NCI-H2196 treated with DMSO at 0.1 percent for 48 hours (cell line): ENCODE measurements at regions not wholly inside any gene's neighbourhood (a gene's known extent, or its start where the extent isn't known, plus 50 kb on each side); places are given as distances from the start of the nearest gene placed in this dataset.

Experiments
- DNase-seq: peaks from one replicate; lab custom pipeline; 2025; ENCODE audit not compliant: unreplicated experiment; lab: John Stamatoyannopoulos, UW

DNA sequence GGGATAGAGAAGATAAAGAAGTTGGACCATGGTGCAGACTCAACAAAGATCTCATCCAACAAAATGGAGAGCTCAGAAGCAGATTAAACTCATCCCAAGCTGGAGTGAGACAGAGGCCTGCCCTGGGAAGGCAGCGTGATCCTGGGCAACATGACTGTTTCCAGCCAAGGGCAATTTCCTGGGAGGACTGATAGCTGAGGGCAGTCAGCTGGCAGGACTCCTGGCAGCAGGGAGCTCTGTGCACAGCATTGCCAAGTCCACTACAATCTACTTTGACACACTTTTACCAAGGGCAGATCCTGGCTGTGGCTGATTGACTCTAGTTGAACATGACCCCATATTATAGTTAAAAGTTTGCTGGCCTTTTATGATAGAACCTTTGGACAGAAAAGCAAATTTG, 357.3 kb upstream of the RASGEF1B start:
- DNase-seq: no peak

DNA sequence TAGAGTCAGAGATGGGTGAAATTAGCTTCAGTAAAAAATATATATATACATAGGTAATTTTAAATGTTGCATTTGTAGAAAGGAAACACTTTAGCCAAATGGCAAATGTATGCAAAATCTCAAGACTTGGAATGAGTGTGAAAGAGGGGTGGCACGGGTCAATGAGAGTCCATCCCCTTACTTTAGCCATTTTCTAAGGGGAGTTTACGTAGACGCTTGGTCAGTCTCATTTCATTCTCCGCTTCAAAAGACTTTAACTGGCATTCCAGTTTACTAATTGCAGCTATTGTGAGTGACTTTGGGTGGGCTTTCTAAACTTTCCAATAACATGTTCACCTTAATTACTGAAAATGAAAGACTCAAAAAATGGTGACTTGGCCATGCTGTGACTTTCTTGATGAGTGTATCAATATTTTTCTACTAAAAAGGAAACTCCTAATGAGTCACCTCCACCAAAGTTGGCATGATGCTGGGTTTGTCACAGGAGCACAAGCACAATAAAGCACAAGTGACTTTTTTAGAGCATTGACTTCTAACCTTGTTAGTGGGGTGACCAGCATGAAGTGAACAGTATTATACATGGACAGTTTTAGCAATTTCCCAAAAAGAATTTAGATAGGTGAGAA, 356.0 kb upstream of the RASGEF1B start:
- no peak for DNase-seq

DNA sequence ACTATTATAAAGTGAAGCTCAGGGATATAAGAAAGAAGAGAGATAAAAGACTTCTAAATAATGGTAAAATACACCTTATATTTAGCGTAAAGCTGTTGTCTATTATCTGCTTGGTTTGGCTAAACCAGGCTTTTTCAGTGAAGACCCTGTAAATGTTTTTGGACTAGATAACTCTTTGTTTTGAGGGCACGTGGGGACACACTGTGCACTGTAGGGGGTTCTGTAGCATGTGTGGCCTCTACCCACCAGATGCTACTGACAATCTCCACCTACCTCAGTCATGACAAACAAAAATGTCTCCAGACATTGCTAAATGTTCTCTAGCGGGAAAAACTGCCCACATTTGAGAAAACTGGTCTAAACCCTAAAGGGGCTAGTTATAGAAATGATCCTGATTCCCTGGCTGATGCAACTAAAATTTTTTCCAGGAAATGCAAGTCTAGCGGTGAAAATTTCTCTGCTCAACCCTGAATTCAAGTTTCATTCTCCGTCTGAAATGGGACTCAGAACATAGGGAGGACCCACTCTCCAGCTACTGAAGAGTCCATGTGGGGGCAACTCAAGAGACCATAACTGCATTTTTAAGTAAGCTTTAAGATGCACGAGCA, 355.2 kb upstream of the RASGEF1B start:
- DNase-seq: no peak

DNA sequence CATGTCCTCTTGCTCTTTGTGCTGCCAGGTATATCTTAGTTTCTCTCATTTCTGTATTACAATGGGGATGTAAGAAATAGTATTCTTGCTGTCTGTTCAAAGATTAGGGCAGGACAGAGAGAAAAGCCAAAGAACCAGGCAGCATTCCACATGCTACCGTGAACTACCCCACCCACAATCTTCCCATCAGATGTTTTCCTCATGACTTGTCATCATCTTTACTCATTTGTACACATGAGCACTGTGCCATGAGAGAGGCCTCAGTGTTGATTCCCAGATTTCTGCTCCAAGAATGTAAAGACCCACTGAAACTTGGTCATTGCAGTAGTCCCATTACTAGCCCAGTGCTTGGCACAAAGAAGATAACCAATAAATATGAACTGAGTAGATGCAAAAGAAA, 354.6 kb upstream of the RASGEF1B start:
- no peak for DNase-seq

DNA sequence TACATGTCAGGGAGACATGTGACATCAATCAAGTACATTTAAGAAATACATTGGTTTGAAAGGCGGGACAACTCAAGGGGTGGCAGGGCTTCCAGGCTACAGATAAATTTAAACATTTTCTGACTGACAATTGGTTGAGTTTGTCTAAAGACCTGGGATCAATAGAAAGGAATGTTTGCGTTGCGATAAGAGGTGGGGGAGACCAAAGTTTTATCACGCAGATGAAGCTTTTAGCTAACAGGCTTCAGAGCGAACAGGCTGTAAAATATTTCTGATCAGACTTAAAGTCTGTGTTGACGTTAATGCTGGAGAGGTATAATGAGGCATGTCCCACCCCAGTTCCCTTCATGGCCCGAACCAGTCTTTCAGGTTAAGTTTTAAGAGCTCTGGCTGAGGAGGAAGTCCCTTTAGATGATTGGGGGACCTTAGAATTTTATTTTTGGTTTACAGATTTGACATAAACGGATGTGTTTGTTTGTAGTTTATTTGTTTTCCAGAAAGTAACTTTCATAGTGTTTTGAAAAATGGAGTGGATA, 346.7 kb upstream of the RASGEF1B start:
- DNase-seq: no peak

DNA sequence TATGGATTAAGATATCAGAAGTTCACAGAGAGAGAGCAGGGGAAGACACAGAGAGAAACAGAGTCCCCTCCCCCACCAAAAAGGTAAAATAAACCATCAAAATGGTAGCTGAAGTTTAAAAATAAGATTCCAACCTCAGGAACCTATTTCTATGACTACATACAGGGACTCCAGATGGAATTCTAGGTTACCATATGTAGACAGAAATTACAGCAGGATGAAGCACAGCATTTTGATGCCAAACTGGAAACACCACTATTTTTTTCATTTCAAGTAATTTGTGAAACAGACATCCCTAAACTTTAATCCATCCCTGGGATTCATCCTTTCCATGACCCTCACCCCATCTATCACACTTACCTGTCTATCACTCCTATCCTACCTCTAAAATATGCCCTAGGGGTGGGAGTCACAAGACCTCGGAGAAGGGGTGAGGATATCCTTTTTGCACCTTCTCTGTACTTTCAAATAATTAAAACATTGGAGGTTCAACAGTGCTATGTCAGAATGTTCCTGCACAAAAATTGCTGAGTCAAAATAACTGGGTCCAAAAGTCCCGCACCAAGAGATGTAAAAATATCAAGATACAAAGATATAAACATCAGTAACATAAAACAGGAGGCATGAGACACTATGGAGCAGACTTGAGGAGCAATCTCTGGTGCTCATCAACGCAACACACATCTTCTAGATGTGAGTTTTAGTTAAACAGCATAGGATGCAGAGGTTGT, 344.5 kb upstream of the RASGEF1B start:
- DNase-seq: no peak

DNA sequence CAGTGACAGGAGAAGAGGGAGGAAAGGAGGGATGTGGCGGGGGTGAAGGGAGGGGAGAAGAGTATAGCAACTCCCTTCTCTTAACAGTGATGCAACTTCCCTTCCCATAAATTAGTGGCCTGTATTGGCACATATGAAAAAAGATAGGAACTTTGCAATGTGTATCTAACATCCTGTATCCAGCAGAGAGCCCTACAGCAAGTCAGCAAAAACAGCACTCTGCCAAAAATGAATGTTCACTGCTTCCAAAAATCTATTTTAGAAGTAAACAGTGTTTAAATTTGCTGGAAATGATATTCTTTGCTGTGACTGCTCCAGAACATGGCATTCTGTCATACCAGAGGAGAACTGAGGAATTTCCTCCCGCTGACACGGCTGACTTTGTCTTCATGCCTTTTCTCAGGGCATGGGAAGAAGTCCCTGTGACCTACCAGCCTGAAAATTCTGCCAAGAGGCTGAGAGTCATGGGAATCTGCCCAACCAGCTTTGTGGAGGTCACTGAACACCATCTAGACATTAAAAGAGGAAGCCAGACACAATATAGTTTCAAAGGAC, 343.4 kb upstream of the RASGEF1B start:
- no peak for DNase-seq

DNA sequence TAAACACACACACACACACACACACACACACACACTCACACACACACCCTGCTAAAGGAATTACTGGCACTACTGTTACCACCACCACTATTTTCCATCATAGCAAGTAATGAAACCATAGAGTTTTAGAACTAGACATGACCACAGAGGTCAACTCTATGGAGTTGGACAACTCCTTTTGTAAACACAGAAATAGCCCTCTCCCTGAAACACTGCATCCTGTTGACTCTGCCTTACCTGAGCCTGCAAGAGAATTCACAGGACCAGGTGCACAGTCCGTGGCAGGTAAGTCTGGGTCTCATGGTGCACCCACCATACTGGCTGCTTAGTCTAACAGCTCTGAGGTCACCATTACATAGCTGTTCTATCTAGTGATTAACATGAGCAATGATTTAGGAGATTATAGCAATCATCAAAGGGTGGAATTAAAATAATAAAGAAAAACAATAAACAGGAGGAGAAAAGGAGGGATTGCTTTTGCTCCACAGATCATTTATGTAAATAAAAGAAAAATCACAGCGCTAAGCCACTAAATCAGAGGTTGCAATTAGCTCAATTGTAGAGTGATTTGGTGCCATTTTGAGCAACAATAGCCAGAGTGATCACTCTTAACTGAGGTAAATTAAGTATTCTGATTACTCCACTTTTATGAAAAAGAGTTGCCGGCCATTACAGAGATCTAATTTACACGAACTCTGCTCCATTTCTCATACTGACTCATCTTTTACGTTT, 340.0 kb upstream of the RASGEF1B start:
- no peak for DNase-seq

DNA sequence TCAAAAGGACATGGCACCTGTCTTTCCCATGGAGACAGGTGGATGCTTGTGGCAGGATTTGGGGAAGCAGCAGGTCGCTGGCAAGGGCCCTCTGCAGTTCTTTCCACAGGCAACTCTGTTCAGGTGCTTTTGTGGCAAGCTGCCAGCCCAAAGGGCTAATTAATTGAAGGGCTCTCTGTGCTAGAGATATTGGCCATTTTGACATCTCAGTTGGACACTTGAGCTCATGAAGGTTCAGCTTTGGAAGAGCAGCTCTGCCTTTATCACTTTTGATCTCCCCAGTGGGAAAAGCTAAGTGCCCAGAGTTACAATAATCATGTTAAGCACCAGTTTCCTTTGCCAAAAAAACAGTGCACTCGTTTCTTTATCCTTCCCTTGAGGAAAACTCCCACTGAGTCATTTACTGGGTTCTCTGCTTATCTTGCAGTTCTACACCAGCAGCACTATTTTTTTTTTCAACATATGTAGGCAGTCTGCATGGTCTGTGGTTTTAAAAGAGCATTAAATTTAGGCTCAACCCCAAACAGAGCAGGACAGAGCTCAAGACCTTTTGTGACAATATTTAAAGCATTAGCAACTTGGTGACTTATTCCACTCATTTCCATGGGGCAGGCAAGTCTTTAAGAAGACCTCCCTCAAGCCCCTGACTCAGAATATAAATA, 336.4 kb upstream of the RASGEF1B start:
- DNase-seq: peak; percentile 35

DNA sequence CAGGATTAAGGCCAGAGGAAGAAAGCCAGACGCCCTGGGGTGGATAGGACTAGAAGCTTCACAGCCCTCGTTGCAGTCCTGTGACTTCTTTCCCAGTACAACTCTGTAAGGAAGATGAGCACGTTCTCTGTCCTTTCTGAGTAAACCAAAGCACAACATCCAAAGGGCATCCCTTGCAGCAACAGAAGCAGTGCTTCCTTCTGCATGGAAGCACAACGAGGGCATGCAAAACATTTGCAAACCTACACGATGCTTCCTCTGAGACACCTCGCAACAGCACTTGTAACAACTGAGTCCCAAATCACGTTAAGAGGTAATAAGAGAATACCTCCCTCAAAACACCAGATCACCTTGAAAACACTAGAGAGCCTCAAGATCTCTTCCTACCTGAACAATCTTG, 335.7 kb upstream of the RASGEF1B start:
- DNase-seq: no peak

DNA sequence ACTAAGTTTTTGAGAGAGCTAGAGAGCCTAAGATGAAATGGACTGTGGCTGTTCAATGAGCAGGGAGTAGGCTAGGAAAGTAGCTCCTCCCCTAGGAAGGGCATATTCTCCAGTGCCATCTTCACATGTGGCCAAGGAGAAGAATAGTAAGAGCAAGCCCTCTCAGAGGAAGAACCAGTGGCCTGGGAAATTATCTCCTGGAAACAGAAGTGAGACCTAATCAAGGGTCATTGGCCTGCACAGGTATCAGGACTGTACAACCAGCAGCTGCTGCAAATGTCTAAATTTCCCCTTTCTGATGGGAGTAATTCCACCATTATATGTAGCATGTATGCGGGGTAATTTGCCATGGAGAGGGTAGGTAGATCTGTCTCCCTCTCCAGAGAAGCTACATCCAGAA, 334.8 kb upstream of the RASGEF1B start:
- DNase-seq: no peak

DNA sequence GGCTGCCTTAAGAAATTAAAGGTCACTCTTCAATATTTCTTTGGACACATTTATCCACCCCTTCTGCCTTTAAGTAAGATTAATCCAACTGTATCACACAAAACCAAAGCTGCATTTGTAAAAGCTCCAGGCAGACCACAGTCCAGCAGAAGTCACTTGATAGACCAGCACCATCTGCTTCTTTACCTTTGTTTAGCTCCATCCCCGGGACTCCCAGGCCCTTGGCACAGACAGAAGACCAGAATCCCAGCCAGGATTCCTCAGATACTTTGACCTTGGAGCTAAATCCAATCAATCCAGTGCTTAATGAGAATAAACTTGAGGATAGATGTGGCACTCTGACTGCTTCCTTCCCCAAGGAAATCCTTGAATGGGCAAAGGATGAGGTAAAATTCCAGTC, 333.1 kb upstream of the RASGEF1B start:
- no peak for DNase-seq

DNA sequence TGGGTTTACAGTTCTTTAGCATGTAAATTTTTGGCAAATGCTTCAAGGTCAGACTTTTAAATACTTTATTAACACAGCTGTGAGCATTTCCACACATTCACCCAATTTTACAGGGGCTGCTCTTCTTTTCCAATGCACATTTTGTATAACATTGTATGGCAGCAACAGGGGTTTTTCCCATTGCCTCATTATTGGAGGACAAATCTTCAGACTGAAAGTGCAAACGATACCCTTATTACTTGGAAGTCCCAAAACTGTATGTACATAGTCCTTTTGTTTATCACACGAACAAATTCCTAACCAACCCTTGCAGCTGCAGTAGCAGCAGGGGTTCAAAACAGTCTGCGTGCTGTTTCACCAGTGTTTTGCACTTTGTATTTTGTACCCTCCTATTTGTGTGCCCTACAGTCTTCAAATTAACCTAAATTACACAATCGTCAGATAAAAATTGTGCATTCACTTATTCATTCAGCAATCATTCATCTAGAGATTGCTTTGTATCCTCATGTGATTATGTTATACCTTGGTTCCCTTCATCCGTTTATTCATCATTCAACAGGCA, 330.7 kb upstream of the RASGEF1B start:
- no peak for DNase-seq

DNA sequence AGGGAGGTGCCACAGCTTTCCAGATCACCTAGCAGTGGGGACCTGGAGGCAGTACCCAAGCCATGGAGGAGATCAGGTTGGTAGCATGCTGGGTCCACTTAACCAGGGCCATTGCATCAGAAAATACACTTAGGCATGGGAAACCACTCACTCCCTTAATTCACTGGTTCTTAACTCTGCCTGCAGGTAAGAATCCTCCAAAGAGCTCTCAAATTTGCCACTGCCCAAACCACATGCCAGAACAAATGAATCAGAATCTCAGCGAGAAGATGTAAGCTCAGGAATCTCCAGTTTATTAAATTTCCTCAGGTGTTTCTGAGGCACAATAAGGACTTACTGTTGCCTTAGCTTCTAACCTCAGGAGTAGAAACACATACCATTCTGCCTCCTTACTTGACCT, 327.7 kb upstream of the RASGEF1B start:
- DNase-seq: no peak

DNA sequence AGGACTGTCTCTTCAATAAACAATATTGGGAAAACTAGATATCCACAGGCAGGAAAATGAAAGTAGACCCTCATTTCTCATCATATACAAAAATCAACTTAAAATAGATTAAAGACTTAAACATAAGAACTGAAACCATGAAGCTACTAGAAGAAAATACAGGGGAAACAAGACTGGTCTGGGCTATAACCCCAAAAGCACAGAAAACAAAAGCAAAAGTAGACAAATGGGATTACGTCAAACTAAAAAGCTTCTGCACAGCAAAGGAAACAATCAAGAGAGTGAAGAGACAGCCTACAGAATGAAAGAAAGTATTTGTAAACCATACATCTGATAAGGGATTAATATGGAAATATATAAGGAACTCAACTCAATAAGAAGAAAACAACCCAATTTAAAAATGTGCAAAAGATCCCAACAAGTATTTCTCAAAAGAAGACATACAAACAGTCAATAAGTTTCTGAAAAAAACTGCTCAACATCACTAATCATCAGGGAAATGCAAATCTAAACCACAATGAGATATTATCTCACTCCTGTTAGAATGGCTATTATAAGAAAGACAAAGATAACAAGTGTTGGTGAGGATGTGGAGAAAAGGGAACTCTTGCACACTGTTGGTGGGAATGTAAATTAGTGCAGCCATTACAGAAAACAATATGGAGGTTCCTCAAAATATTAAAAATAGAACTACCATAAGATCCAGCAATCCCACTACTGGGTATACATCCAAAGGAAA, 325.3 kb upstream of the RASGEF1B start:
- no peak for DNase-seq

DNA sequence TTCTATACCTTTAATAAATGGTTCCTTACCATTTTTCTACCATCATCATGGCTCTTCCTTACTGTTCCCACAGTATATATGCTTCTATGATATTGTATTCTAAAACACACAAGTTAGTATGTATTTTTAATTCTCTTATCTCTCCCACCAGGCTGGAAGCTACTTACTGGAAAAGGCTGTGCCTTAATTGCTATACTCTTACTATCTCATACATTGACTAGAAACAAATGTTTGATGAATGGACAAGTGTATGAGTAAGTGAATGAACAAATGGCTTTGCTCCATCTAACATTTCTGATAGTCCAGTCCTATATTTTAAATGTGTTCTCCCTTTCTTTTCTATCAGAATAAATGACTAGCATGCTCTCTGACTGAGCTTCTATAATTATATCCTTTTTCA, 320.8 kb upstream of the RASGEF1B start:
- DNase-seq: no peak

DNA sequence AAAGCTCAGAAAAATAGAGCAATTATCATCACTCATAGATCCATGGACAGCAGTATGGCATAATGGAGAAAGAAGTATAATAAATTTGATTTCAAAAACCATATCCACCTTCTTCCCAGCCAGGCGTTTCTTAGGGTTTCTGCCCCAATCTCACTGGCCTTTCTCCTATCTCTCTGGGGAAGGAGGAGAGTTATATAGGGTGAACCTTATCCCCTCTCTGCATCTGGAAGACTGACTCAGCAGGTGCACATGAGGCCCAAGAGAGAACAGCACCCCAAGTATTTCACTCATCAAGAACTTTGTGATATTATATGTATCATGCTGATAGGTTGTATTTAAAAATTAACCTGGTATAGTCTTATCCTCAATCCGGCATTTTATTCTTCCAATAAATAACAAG, 318.8 kb upstream of the RASGEF1B start:
- DNase-seq: no peak

DNA sequence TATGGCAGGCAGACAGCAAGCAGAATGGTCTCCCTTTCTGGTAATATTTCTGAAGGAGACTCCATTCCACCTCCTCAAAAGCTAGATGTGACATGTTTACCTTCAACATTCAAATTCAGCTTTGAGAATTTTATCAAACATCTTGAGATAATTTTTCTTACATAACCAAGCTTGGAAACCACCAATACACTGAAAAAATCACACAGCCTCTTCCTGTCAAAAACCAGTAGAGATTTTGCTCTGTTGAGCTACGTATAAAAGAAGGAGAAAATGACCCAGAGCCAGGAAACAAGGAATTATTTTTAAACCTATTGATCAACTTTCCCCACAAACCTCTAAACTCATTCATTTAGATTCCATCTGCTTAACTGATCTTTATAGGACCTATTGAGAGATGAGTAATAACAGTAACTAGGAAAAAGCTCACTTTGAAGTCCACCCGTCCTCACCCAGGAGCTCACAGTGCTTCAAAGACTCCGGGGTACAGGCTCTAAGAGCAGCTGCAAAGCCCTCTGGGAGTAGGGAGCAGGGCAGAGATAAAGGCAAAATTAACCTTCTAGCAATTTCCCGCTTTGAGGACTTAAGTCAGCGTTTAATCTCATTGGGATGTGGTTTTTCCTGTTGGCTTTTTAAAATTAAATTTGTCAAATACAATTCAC, 318.2 kb upstream of the RASGEF1B start:
- no peak for DNase-seq

DNA sequence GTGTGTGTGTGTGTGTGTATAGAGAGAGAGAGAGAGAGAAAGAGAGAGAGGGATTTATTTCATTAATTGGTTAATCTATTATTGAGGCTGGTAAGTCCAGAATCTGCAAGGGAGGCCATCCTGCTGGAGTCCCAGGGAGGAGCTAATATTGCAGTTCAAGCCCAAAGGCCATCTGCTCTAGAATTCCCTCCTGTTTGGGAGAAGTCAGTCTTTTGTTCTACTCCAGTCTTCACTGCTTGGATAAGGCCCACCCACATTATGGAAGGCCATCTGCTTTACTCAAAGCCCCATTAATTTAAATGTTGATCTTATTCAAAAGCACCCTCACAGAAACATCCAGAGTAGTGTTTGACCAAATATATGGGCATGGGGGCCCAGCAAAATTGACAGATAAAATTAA, 317.5 kb upstream of the RASGEF1B start:
- no peak for DNase-seq
